GM18511 (cell line): ENCODE measurements at regions not wholly inside any gene's neighbourhood (a gene's known extent, or its start where the extent isn't known, plus 50 kb on each side); places are given as distances from the start of the nearest gene placed in this dataset.

ENCODE experiments used
- ATAC-seq: cut with Tn5 transposase; IDR thresholded peaks from one replicate; pipeline ENCODE4 v1.9.1; 2021; ENCODE audit warnings: mild to moderate bottlenecking, moderate library complexity; ENCODE audit not compliant: unreplicated experiment

- no peak for ATAC-seq
These were observed 112.8 kb upstream of the ATF7IP start for GRCh38 chr12:14252697-14253096.

- ATAC-seq, result no peak
These were observed 112.0 kb upstream of the ATF7IP start for GRCh38 chr12:14253496-14253895.

- no peak for ATAC-seq
These were observed 110.7 kb upstream of the ATF7IP start for GRCh38 chr12:14254781-14255180.

GRCh38 chr12:14256121-14256520 is 109.4 kb upstream of the ATF7IP start:
- ATAC-seq, result no peak

- ATAC-seq, result no peak
These were observed 108.8 kb upstream of the ATF7IP start for GRCh38 chr12:14256555-14257169.

- ATAC-seq, result no peak
These were observed 108.2 kb upstream of the ATF7IP start for GRCh38 chr12:14257303-14257733.

- ATAC-seq, result peak; percentile 45
These were observed 107.5 kb upstream of the ATF7IP start for GRCh38 chr12:14257734-14258574.

GRCh38 chr12:14258575-14258940 is 106.9 kb upstream of the ATF7IP start:
- no peak for ATAC-seq

- no peak for ATAC-seq
These were observed 105.9 kb upstream of the ATF7IP start for GRCh38 chr12:14259481-14260010.

- no peak for ATAC-seq
These were observed 105.2 kb upstream of the ATF7IP start for GRCh38 chr12:14260011-14260993.

- no peak for ATAC-seq
These were observed 104.4 kb upstream of the ATF7IP start for GRCh38 chr12:14261096-14261495.

- no peak for ATAC-seq
These were observed 103.6 kb upstream of the ATF7IP start for GRCh38 chr12:14261861-14262260.

- no peak for ATAC-seq
These were observed 102.5 kb upstream of the ATF7IP start for GRCh38 chr12:14262771-14263511.

GRCh38 chr12:14263742-14264141 is 101.7 kb upstream of the ATF7IP start:
- ATAC-seq, result no peak

- ATAC-seq, result no peak
These were observed 101.2 kb upstream of the ATF7IP start for GRCh38 chr12:14264316-14264715.

- ATAC-seq, result no peak
These were observed 100.7 kb upstream of the ATF7IP start for GRCh38 chr12:14264778-14265177.

GRCh38 chr12:14268120-14268515 is 97.4 kb upstream of the ATF7IP start:
- ATAC-seq, result no peak

- ATAC-seq, result no peak
These were observed 95.1 kb upstream of the ATF7IP start for GRCh38 chr12:14270392-14270791.

- ATAC-seq, result no peak
These were observed 92.2 kb upstream of the ATF7IP start for GRCh38 chr12:14272956-14273912.
